ENCODE measurements at regions not wholly inside any gene's neighbourhood (a gene's known extent, or its start where the extent isn't known, plus 50 kb on each side); places are given as distances from the start of the nearest gene placed in this dataset.

DNA sequence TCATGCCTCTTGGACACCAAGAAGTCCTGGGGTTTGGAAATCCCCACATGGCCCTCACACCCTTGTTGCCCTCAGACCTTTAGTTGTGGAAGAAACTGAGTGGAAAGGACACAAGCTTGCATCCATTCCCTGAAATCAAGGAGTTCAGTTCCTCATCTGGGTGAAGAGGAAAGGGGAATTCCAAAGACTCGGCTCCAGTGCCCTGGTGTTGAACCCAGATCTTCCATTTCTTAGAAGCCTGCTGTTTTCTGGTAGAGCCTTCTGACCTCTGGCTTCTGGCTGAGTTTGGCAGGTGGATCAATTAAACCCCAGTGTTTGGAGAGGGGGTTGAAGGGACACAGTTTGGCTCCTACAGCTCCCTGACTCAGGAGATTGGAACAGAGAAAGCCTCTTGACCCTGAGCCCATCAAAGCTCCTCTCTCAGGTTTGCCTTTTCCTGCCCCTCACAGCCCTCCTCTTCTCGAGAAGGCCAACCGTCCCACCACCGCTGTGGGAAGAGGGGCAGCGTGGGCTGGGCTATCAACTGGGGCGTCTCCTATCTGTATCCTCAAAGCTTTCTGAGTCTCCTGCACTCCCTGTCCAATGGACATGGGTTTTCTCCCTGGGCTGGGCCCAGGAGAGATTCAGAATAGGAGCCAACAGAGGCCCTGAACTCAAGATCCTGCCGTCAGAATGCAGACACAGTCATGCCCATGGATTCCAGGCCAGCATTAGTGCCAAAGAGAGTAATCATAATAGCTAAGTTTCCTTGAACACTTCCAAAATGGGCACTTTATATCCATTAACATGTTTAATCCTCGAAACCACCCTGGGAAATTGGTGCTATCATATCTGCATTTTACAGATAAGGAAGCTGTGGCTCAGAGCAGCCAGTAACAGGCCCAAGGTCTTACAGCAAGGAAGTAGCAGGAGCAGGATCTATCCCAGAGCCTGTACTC, 146.2 kb downstream of the VEGFA start:
- Histone ChIP-seq H3K27ac (ENCODE audit: low read depth in 1 of 2, low read length in 2 of 2) (no peak overlapping the region), H2AFZ (ENCODE audit: insufficient read depth, low read depth, low read length, poor library complexity, severe bottlenecking) (no peak overlapping the region), H3K79me2 (ENCODE audit: insufficient read depth, low read length) (no peaks in the 10 kb centered on the region), H3K4me2 (replicated peaks; ENCODE audit: extremely low read depth, low read length, poor library complexity, severe bottlenecking) (no peak overlapping the region), H3K36me3 (replicated peaks in 1 of 2; ENCODE audit: control insufficient read depth in 1 of 2, insufficient read depth in 2 of 2, low read length in 2 of 2) (no peaks in the 10 kb centered on the region), H3K4me3 (replicated peaks in 1 of 3; ENCODE audit: low read depth in 2 of 3, low read length in 3 of 3) (no peak overlapping the region), H3K4me1 (ENCODE audit: control insufficient read depth in 1 of 2, insufficient read depth in 2 of 2, low read length in 2 of 2) (peaks cover 17 to 19% of the 10 kb centered on the region in 2 donors), H3K9ac (ENCODE audit: insufficient read depth, low read length, poor library complexity, severe bottlenecking) (no peak overlapping the region), H3K27me3 (ENCODE audit: control insufficient read depth in 2 of 2, insufficient read depth in 2 of 2, low read length in 2 of 2) (no peaks in the 10 kb centered on the region), H4K20me1 (ENCODE audit: insufficient read depth, low read length) (no peaks in the 10 kb centered on the region), H3K9me3 (replicated peaks in 1 of 2; ENCODE audit: control insufficient read depth in 1 of 2, insufficient read depth in 1 of 2, low read length in 2 of 2) (no peaks in the 10 kb centered on the region)
- no peaks in the 10 kb centered on the region for H3K36me3 Mint-ChIP-seq
- peaks cover 23% of the 10 kb centered on the region for H3K4me1 Mint-ChIP-seq
- DNase-seq = peak in 1 of 3 donors; percentile 49
- intact Hi-C loops (cut with micrococcal nuclease) = no loop called here
- no peak overlapping the region for H3K4me3 Mint-ChIP-seq
- TF ChIP-seq, protein P1, sequence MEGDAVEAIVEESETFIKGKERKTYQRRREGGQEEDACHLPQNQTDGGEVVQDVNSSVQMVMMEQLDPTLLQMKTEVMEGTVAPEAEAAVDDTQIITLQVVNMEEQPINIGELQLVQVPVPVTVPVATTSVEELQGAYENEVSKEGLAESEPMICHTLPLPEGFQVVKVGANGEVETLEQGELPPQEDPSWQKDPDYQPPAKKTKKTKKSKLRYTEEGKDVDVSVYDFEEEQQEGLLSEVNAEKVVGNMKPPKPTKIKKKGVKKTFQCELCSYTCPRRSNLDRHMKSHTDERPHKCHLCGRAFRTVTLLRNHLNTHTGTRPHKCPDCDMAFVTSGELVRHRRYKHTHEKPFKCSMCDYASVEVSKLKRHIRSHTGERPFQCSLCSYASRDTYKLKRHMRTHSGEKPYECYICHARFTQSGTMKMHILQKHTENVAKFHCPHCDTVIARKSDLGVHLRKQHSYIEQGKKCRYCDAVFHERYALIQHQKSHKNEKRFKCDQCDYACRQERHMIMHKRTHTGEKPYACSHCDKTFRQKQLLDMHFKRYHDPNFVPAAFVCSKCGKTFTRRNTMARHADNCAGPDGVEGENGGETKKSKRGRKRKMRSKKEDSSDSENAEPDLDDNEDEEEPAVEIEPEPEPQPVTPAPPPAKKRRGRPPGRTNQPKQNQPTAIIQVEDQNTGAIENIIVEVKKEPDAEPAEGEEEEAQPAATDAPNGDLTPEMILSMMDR (IDR thresholded peaks at IDR 0.05) = no peak
- WGBS (ENCODE audit: insufficient coverage) = 85% methylated on average over 7 of the region's 8 CpGs
- H3K9me3 Mint-ChIP-seq = no peaks in the 10 kb centered on the region
- H3K27ac Mint-ChIP-seq = no peak overlapping the region
- H3K27me3 Mint-ChIP-seq (ENCODE audit: low read depth in 3 of 3) = peaks cover 6 to 11% (median 9%) of the 10 kb centered on the region in 3 donors

DNA sequence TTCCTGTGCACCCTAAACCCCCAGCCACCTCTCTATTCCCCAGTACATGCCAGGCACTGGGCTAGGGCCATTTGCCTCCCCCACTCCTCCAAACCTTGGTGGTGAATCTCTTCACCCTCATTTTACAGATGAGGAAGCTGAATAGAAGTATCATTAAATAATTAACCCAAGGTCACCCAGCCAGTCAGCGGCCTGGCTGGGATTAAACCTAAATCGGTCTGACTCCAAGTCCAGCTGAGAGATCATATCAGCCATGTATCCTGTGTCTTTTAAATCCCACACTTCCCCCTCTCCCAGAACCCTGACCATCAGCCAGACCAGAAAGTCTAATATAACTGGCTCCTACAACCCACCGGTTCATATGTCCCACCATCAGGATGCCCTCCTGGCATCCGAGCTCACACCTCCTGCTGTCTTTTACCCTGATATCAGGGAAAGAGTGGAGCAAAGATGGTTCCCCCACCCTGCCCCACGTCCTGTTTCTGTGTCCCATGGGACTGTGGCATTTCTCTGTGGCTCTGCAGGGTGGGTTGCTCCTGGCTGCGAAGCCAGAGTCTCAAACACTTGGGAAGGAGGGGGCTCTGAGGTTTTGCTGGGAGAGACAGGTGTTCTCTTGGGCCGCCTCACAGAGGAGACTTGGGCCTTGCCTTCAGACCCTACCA, 145.3 kb downstream of the VEGFA start:
- Histone ChIP-seq H2AFZ (ENCODE audit: insufficient read depth, low read depth, low read length, poor library complexity, severe bottlenecking) (no peak overlapping the region), H3K27ac (ENCODE audit: low read depth in 1 of 2, low read length in 2 of 2) (no peak overlapping the region), H3K79me2 (ENCODE audit: insufficient read depth, low read length) (no peaks in the 10 kb centered on the region), H3K27me3 (ENCODE audit: control insufficient read depth in 2 of 2, insufficient read depth in 2 of 2, low read length in 2 of 2) (no peaks in the 10 kb centered on the region), H3K4me3 (replicated peaks in 1 of 3; ENCODE audit: low read depth in 2 of 3, low read length in 3 of 3) (no peak overlapping the region), H3K9me3 (replicated peaks in 1 of 2; ENCODE audit: control insufficient read depth in 1 of 2, insufficient read depth in 1 of 2, low read length in 2 of 2) (no peaks in the 10 kb centered on the region), H3K9ac (ENCODE audit: insufficient read depth, low read length, poor library complexity, severe bottlenecking) (no peak overlapping the region), H3K4me1 (ENCODE audit: control insufficient read depth in 1 of 2, insufficient read depth in 2 of 2, low read length in 2 of 2) (peaks cover 17 to 19% of the 10 kb centered on the region in 2 donors), H4K20me1 (ENCODE audit: insufficient read depth, low read length) (no peaks in the 10 kb centered on the region), H3K36me3 (replicated peaks in 1 of 2; ENCODE audit: control insufficient read depth in 1 of 2, insufficient read depth in 2 of 2, low read length in 2 of 2) (no peaks in the 10 kb centered on the region), H3K4me2 (replicated peaks; ENCODE audit: extremely low read depth, low read length, poor library complexity, severe bottlenecking) (no peak overlapping the region)
- TF ChIP-seq, protein P1 (IDR thresholded peaks at IDR 0.05) = no peak
- intact Hi-C loops (cut with micrococcal nuclease) = no loop called here
- Mint-ChIP-seq H3K4me1 (peaks cover 23% of the 10 kb centered on the region), H3K4me3 (no peak overlapping the region), H3K27ac (peak overlapping the region in 2 of 7 donors; percentile 44 to 57), H3K36me3 (no peaks in the 10 kb centered on the region), H3K9me3 (no peaks in the 10 kb centered on the region), H3K27me3 (ENCODE audit: low read depth in 3 of 3) (peaks cover 6 to 11% (median 9%) of the 10 kb centered on the region in 3 donors)
- no peak for DNase-seq
- WGBS (ENCODE audit: insufficient coverage) = 100% methylated on average over 3 of the region's 7 CpGs

All from CD14-positive monocyte (primary cell).